ENCODE measurements at regions not wholly inside any gene's neighbourhood (a gene's known extent, or its start where the extent isn't known, plus 50 kb on each side); places are given as distances from the start of the nearest gene placed in this dataset.
A peak's percentile ranks its signal among the peaks of the same experiment; 100 is the strongest.
"Not testable (repeated sequence)": the region's sequence is repeated elsewhere in the genome, so short reads cannot be mapped to it uniquely, and the experiment has no call there.

- TF ChIP-seq CTCF (IDR thresholded peaks at IDR 0.05; ENCODE audit: control insufficient read depth, insufficient read depth, low read depth, low read length, missing control alignments), result no peak
Observed at GRCh38 chr1:204788470-204788869, 82.2 kb upstream of the NFASC start.

GRCh38 chr1:204791453-204792353, 79.0 kb upstream of the NFASC start:
- peak; percentile 85 for TF ChIP-seq CTCF (IDR thresholded peaks at IDR 0.05; ENCODE audit: control insufficient read depth, insufficient read depth, low read depth, low read length, missing control alignments)
- no peak overlapping the region for H3K4me3 ChIP-seq (ENCODE audit: control insufficient read depth, low read depth, low read length)
- DNase-seq (ENCODE audit: low read depth), result no peak

More at GRCh38 chr1:204788470-204788869, 82.2 kb upstream of the NFASC start:
- H3K4me3 ChIP-seq (ENCODE audit: control insufficient read depth, low read depth, low read length), result no peak overlapping the region
- DNase-seq (ENCODE audit: low read depth), result no peak

GRCh38 chr1:204792354-204792692, 78.3 kb upstream of the NFASC start:
- no peak for DNase-seq (ENCODE audit: low read depth)
- H3K4me3 ChIP-seq (ENCODE audit: control insufficient read depth, low read depth, low read length), result no peak overlapping the region
- no peak for TF ChIP-seq CTCF (IDR thresholded peaks at IDR 0.05; ENCODE audit: control insufficient read depth, insufficient read depth, low read depth, low read length, missing control alignments)

GRCh38 chr1:204793259-204793914, 77.3 kb upstream of the NFASC start:
- no peak for TF ChIP-seq CTCF (IDR thresholded peaks at IDR 0.05; ENCODE audit: control insufficient read depth, insufficient read depth, low read depth, low read length, missing control alignments)

GRCh38 chr1:204796886-204797285, 73.8 kb upstream of the NFASC start:
- not testable (repeated sequence) for DNase-seq (ENCODE audit: low read depth); H3K4me3 ChIP-seq (ENCODE audit: control insufficient read depth, low read depth, low read length)

More at GRCh38 chr1:204793259-204793914, 77.3 kb upstream of the NFASC start:
- no peak for DNase-seq (ENCODE audit: low read depth)
- no peak overlapping the region for H3K4me3 ChIP-seq (ENCODE audit: control insufficient read depth, low read depth, low read length)

GRCh38 chr1:204797401-204797800, 73.3 kb upstream of the NFASC start:
- TF ChIP-seq CTCF (IDR thresholded peaks at IDR 0.05; ENCODE audit: control insufficient read depth, insufficient read depth, low read depth, low read length, missing control alignments), result no peak
- no peak overlapping the region for H3K4me3 ChIP-seq (ENCODE audit: control insufficient read depth, low read depth, low read length)
- no peak for DNase-seq (ENCODE audit: low read depth)

- H3K4me3 ChIP-seq (ENCODE audit: control insufficient read depth, low read depth, low read length), result no peak overlapping the region
- no peak for TF ChIP-seq CTCF (IDR thresholded peaks at IDR 0.05; ENCODE audit: control insufficient read depth, insufficient read depth, low read depth, low read length, missing control alignments)
- no peak for DNase-seq (ENCODE audit: low read depth)
Observed at GRCh38 chr1:204799630-204800029, 71.0 kb upstream of the NFASC start.
